Osteocyte (in vitro differentiated cells): ENCODE measurements at regions not wholly inside any gene's neighbourhood (a gene's known extent, or its start where the extent isn't known, plus 50 kb on each side); places are given as distances from the start of the nearest gene placed in this dataset.

Source experiments
- DNase-seq: peaks from one replicate; pipeline ENCODE4 v3.0.0; 2021; ENCODE audit warnings: mixed read lengths; ENCODE audit not compliant: unreplicated experiment; ENCODE audit errors: extremely low spot score
- H3K27ac Mint-ChIP-seq: one replicate; pipeline ENCODE4 v1.8.0; 2021; ENCODE audit warnings: mild to moderate bottlenecking, mixed read lengths; ENCODE audit not compliant: unreplicated experiment
- H3K27me3 Mint-ChIP-seq: one replicate; pipeline ENCODE4 v1.8.0; 2021; ENCODE audit warnings: mixed read lengths; ENCODE audit not compliant: unreplicated experiment
- H3K36me3 Mint-ChIP-seq: one replicate; pipeline ENCODE4 v1.8.0; 2021; ENCODE audit warnings: mixed read lengths; ENCODE audit not compliant: unreplicated experiment
- H3K4me1 Mint-ChIP-seq: one replicate; pipeline ENCODE4 v1.8.0; 2021; ENCODE audit warnings: mixed read lengths; ENCODE audit not compliant: unreplicated experiment
- H3K4me3 Mint-ChIP-seq: one replicate; pipeline ENCODE4 v1.8.0; 2021; ENCODE audit warnings: mild to moderate bottlenecking, moderate library complexity, mixed read lengths; ENCODE audit not compliant: unreplicated experiment
- H3K9me3 Mint-ChIP-seq: one replicate; pipeline ENCODE4 v1.8.0; 2021; ENCODE audit warnings: mixed read lengths; ENCODE audit not compliant: unreplicated experiment
- TF ChIP-seq, protein P1 (sequence below): fragments of 200-600 bp; sonication (generic); IDR thresholded peaks from 2 replicates; pipeline ENCODE4 v1.5.0; 2021; ENCODE audit warnings: antibody characterized with exemption, mild to moderate bottlenecking, moderate library complexity

DNA sequence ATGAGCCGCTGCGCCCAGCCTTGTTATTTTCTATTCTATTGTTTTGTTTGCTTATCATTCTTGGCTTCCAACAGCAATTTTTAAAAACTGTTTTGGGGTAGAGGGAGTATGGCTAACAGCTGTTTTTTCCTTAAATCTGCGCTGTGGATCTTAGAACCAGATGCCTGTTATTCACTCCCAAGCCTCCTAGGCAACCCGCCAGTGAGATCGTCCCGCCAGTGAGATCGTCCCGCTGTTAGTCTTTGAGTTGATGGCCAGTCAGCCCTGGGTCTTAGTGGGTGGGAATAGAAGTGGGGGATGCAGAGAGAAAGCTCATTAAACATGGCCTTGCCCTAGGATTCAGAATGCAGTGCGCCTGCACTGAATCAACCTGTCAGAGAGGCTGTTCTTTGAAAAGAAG, 67.3 kb upstream of the BICD1 start:
- Mint-ChIP-seq H3K27ac (no peak overlapping the region), H3K4me3 (no peak overlapping the region), H3K27me3 (peaks cover 5% of the 10 kb centered on the region), H3K9me3 (peaks cover 9% of the 10 kb centered on the region), H3K36me3 (no peaks in the 10 kb centered on the region), H3K4me1 (no peaks in the 10 kb centered on the region)
- TF ChIP-seq, protein P1, sequence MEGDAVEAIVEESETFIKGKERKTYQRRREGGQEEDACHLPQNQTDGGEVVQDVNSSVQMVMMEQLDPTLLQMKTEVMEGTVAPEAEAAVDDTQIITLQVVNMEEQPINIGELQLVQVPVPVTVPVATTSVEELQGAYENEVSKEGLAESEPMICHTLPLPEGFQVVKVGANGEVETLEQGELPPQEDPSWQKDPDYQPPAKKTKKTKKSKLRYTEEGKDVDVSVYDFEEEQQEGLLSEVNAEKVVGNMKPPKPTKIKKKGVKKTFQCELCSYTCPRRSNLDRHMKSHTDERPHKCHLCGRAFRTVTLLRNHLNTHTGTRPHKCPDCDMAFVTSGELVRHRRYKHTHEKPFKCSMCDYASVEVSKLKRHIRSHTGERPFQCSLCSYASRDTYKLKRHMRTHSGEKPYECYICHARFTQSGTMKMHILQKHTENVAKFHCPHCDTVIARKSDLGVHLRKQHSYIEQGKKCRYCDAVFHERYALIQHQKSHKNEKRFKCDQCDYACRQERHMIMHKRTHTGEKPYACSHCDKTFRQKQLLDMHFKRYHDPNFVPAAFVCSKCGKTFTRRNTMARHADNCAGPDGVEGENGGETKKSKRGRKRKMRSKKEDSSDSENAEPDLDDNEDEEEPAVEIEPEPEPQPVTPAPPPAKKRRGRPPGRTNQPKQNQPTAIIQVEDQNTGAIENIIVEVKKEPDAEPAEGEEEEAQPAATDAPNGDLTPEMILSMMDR: no peak
- DNase-seq: no peak

DNA sequence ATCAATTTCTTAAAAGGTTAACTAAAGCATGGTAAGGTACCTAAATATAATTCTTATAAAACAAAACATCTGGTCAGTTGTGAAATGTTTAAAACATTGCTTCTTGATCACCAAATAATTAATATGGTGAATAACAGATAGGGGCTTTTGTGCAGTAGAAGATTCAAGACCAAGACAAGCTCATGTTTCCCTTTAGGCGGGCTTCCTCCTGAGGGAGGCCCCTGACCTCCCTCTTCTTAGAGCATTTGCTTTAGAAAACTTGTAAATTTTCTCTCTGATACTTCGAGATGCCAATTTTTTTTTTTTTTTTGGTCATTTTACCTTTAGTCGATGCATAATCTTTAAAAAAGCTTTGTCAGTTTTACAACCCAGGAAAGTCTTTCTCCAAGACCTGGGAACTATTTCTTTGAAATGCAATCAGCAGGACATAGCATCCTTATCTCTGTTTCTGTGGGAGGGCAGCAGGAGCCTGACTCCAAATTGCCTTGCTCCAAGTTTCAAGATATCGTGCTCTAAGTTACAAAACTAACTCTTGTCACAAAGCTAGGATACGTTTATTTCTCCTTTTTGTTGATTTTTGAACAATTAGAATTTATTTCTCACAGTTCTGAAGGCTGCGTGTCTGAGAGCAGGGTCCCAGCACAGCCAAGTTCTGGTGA, 66.6 kb upstream of the BICD1 start:
- TF ChIP-seq, protein P1: no peak
- Mint-ChIP-seq H3K27me3 (peaks cover 5% of the 10 kb centered on the region), H3K4me1 (no peaks in the 10 kb centered on the region), H3K27ac (no peak overlapping the region), H3K36me3 (no peaks in the 10 kb centered on the region), H3K9me3 (peaks cover 10% of the 10 kb centered on the region), H3K4me3 (no peak overlapping the region)
- DNase-seq: no peak

DNA sequence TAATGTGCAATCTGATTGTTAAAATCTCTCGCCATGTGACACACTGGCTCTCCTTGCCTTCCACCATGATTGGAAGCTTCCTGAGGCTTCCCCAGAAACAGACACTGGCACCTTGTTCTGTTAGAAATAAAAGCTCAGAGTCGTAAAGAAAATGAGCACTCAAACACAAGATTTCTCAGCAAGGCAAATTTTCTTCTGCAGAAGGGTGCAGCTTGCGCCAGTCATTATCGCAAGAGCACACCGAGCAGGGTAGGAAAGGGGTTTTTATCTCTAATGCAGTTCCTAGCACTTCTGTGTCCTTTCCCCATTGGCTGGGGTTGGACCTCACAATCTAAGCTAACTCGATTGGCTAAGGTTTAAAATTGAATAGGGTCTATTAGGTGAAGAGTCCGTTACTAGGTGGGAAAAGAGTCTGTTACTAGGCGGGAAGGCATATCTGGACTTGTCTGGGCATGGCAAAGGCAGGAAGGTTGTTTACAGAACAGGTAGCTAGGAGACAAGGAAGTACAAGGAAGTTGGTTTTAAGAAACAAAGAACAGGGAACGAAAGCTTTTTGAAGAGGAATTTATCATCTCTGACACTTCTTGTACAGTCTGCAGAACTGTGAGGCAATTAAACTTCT, 62.6 kb upstream of the BICD1 start:
- peaks cover 5% of the 10 kb centered on the region for H3K27me3 Mint-ChIP-seq
- no peak overlapping the region for H3K4me3 Mint-ChIP-seq
- no peak overlapping the region for H3K27ac Mint-ChIP-seq
- no peaks in the 10 kb centered on the region for H3K4me1 Mint-ChIP-seq
- TF ChIP-seq, protein P1: no peak
- no peaks in the 10 kb centered on the region for H3K36me3 Mint-ChIP-seq
- peaks cover 10% of the 10 kb centered on the region for H3K9me3 Mint-ChIP-seq
- no peak for DNase-seq

DNA sequence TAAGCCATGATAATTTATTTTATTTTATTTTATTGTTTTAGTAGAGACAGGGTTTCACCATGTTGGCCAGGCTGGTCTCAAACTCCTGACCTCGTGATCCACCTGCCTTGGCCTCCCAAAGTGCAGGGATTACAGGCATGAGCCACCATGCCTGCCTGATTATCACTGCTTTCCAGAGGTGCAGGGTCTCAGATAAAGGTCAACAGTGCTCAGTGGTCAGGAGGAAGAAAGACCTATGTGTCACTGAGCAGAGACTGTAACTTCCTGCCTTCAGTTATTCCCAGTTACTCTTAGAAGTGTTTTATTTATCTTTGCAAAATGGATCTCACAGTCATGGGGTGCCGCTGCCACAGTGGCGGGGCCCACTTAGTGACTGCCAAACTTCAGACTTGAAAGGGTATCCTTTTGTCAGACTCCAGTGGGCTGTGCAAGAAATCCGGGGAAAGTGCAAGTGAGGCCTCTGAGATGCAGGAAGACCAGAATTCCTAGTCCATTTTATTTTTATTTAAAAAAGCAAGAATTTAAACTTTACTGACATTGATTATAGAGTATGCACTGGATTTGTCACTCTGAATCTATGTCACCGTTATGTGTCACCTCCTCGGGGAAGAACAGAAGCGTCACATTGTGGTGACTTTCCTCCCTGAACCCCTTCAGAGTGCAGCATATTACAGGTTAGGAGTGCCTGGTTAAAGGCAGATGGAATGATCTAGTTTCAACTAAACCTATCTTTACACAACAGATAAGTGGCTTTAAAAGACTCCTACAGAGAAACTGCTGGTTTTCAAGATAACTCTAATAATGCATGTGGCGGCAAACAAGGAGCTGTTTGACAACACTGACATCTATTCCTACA, 59.1 kb upstream of the BICD1 start:
- peaks cover 10% of the 10 kb centered on the region for H3K9me3 Mint-ChIP-seq
- DNase-seq: no peak
- peaks cover 9% of the 10 kb centered on the region for H3K4me1 Mint-ChIP-seq
- no peak overlapping the region for H3K27ac Mint-ChIP-seq
- no peaks in the 10 kb centered on the region for H3K36me3 Mint-ChIP-seq
- H3K4me3 Mint-ChIP-seq: no peak overlapping the region
- TF ChIP-seq, protein P1: no peak
- no peaks in the 10 kb centered on the region for H3K27me3 Mint-ChIP-seq

DNA sequence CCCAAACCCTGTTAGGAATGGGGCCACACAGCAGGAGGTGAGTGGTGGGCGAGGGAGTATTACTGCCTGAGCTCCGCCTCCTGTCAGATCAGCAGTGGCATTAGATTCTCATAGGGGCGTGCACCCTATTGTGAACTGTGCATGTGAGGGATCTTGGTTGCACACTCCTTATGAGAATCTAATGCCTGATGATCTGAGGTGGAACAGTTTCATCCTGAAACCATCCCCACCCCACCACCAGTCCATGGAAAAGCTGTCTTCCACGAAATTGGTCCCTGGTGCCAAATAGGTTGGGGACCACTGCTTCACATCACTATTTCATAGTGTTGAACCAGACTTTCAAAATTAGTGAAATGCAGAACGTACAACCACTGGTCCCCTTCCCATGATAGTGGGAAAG, 57.9 kb upstream of the BICD1 start:
- DNase-seq: no peak
- Mint-ChIP-seq H3K4me1 (peaks cover 9% of the 10 kb centered on the region), H3K36me3 (no peaks in the 10 kb centered on the region), H3K27ac (no peak overlapping the region), H3K4me3 (no peak overlapping the region), H3K9me3 (peaks cover 7% of the 10 kb centered on the region), H3K27me3 (no peaks in the 10 kb centered on the region)
- TF ChIP-seq, protein P1: no peak
